ENCODE measurements at regions not wholly inside any gene's neighbourhood (a gene's known extent, or its start where the extent isn't known, plus 50 kb on each side); places are given as distances from the start of the nearest gene placed in this dataset.

GRCh38 chr13:21319869-21320641 lies 139.0 kb downstream of the ZDHHC20 start:
- DNase-seq, result no peak

- no peak for DNase-seq
Measured at GRCh38 chr13:21320642-21321034, 138.5 kb downstream of the ZDHHC20 start.

- no peak for DNase-seq
Measured at GRCh38 chr13:21321269-21321668, 137.8 kb downstream of the ZDHHC20 start.

GRCh38 chr13:21322327-21322965 lies 136.7 kb downstream of the ZDHHC20 start:
- no peak for DNase-seq

Data from NCI-H1048 (cell line).